H1 (cell line): ENCODE measurements at regions not wholly inside any gene's neighbourhood (a gene's known extent, or its start where the extent isn't known, plus 50 kb on each side); places are given as distances from the start of the nearest gene placed in this dataset.
A peak's percentile ranks its signal among the peaks of the same experiment; 100 is the strongest.

Experiments used
- CTCF ChIA-PET: fragments of 300-600 bp; sonication (Branson Sonifier 250); formaldehyde crosslinking; loops from one replicate; lab custom pipeline; 2021; ENCODE audit not compliant: partially characterized antibody; lab: Charles Lee
- POLR2A ChIA-PET: fragments of 300-600 bp; sonication (Branson Sonifier 250); formaldehyde crosslinking; loops from one replicate; lab custom pipeline; 2021; ENCODE audit warnings: inconsistent platforms; ENCODE audit not compliant: partially characterized antibody; lab: Charles Lee
- DNase-seq, 2 experiments: peaks; one replicate each; pipeline versions ENCODE4 v3.0.0 to v3.0.0-alpha.2; 2010 to 2022; ENCODE audit warnings: low spot score in 2 of 2, low read depth in 1 of 2, mixed read lengths in 1 of 2
- FAIRE-seq: peaks from 2 replicates; lab custom pipeline; 2011; peaks lifted over from hg19 to GRCh38; lab: Jason Lieb, UNC
- H2AFZ ChIP-seq: 2 replicates; pipeline ENCODE4 v1.8.1; 2012; ENCODE audit warnings: low read length, inconsistent platforms
- H2AK5ac ChIP-seq: 2 replicates; pipeline ENCODE4 v1.6.1; 2013; ENCODE audit warnings: low read depth, low read length
- H2BK120ac ChIP-seq: replicated peaks from 2 replicates; pipeline ENCODE3; 2013; ENCODE audit warnings: low read depth, low read length, inconsistent platforms
- H2BK12ac ChIP-seq: 2 replicates; pipeline ENCODE4 v1.6.1; 2013; ENCODE audit warnings: low read depth, low read length
- H2BK15ac ChIP-seq: 2 replicates; pipeline ENCODE4 v1.6.1; 2013; ENCODE audit warnings: low read length
- H2BK20ac ChIP-seq: 2 replicates; pipeline ENCODE4 v1.6.1; 2013; ENCODE audit warnings: low read length
- H2BK5ac ChIP-seq: 2 replicates; pipeline ENCODE4 v1.6.1; 2013; ENCODE audit warnings: low read depth, low read length
- H3K14ac ChIP-seq: 2 replicates; pipeline ENCODE4 v1.6.1; 2013; ENCODE audit warnings: inconsistent platforms; ENCODE audit not compliant: insufficient read length
- H3K18ac ChIP-seq: 2 replicates; pipeline ENCODE4 v1.6.1; 2013; ENCODE audit warnings: low read length; ENCODE audit errors: extremely low read depth
- H3K23ac ChIP-seq: 2 replicates; pipeline ENCODE4 v1.6.1; 2013; ENCODE audit warnings: inconsistent platforms; ENCODE audit not compliant: insufficient read length
- H3K23me2 ChIP-seq: 2 replicates; pipeline ENCODE4 v1.6.1; 2013; ENCODE audit warnings: low read depth, low read length
- H3K27ac ChIP-seq: 2 replicates; pipeline ENCODE4 v1.6.1; 2011; ENCODE audit warnings: low read depth, low read length, inconsistent platforms
- H3K27me3 ChIP-seq, 4 experiments: replicated peaks in 1 of 4; 1 replicate in 1 of 4; 2 replicates in 3 of 4; pipeline versions ENCODE4 v1.6.1 to v1.8.1; 2011 to 2013; ENCODE audit warnings: low read length in 3 of 4, mild to moderate bottlenecking in 3 of 4, inconsistent platforms in 2 of 4, mixed read lengths in 2 of 4, moderate library complexity in 1 of 4; ENCODE audit not compliant: control insufficient read depth in 3 of 4, insufficient read depth in 3 of 4; ENCODE audit errors: extremely low read depth in 1 of 4
- H3K36me3 ChIP-seq, 4 experiments: 2 replicates each; pipeline versions ENCODE4 v1.6.1 to v1.8.1; 2011 to 2013; ENCODE audit warnings: mild to moderate bottlenecking in 4 of 4, low read length in 3 of 4, moderate library complexity in 2 of 4, control low read depth in 1 of 4, inconsistent platforms in 1 of 4; ENCODE audit not compliant: insufficient read depth in 4 of 4, control insufficient read depth in 2 of 4
- H3K4ac ChIP-seq: replicated peaks from 2 replicates; pipeline ENCODE3; 2013; ENCODE audit warnings: low read length, low read depth, mixed read lengths, inconsistent platforms; ENCODE audit not compliant: insufficient read length
- H3K4me1 ChIP-seq, 4 experiments: replicated peaks in 1 of 4; 1 replicate in 1 of 4; 2 replicates in 3 of 4; pipeline versions ENCODE4 v1.6.1 to v1.8.1; 2011 to 2013; ENCODE audit warnings: low read length in 3 of 4, inconsistent platforms in 2 of 4, mixed read lengths in 1 of 4; ENCODE audit not compliant: insufficient read depth in 4 of 4, control insufficient read depth in 3 of 4
- H3K4me2 ChIP-seq, 2 experiments: 2 replicates each; pipeline versions ENCODE4 v1.6.1 to v1.8.1; 2011 to 2013; ENCODE audit warnings: low read depth in 2 of 2, low read length in 2 of 2, control low read depth in 1 of 2, inconsistent platforms in 1 of 2, mild to moderate bottlenecking in 1 of 2; ENCODE audit not compliant: insufficient read depth in 1 of 2
- H3K4me3 ChIP-seq, 4 experiments: fragments of 200-600, 300-600 bp in 1 of 4; sonication (generic), shearing (Covaris generic), sonication (Bioruptor Twin) in 1 of 4; 2 replicates each; pipeline versions ENCODE4 v1.5.1 to v1.8.1; 2011 to 2016; ENCODE audit warnings: low read length in 4 of 4, low read depth in 3 of 4, control low read depth in 2 of 4, inconsistent platforms in 2 of 4, mild to moderate bottlenecking in 2 of 4, mixed read lengths in 1 of 4, moderate library complexity in 1 of 4; ENCODE audit not compliant: insufficient read depth in 2 of 4; ENCODE audit errors: extremely low read depth in 1 of 4
- H3K56ac ChIP-seq: replicated peaks from 2 replicates; pipeline ENCODE3; 2013; ENCODE audit warnings: low read depth, mild to moderate bottlenecking, mixed read lengths, low read length, inconsistent platforms; ENCODE audit not compliant: insufficient read length
- H3K79me1 ChIP-seq: 2 replicates; pipeline ENCODE4 v1.6.1; 2013; ENCODE audit warnings: low read depth, low read length, control low read depth
- H3K79me2 ChIP-seq, 2 experiments: 2 replicates each; pipeline versions ENCODE4 v1.6.1 to v1.8.1; 2012 to 2013; ENCODE audit warnings: low read length in 2 of 2, mild to moderate bottlenecking in 2 of 2, inconsistent platforms in 1 of 2; ENCODE audit not compliant: insufficient read depth in 2 of 2, control insufficient read depth in 1 of 2
- H3K9ac ChIP-seq, 4 experiments: replicated peaks in 1 of 4; 1 replicate in 1 of 4; 2 replicates in 3 of 4; pipeline versions ENCODE4 v1.6.1 to v1.8.1; 2011 to 2013; ENCODE audit warnings: low read depth in 3 of 4, low read length in 3 of 4, control low read depth in 2 of 4, mild to moderate bottlenecking in 2 of 4, moderate library complexity in 2 of 4, inconsistent platforms in 1 of 4; ENCODE audit errors: extremely low read depth in 1 of 4
- H3K9me3 ChIP-seq, 2 experiments: 2 replicates each; pipeline versions ENCODE4 v1.6.1 to v1.8.1; 2012 to 2013; ENCODE audit warnings: mild to moderate bottlenecking in 2 of 2, moderate library complexity in 2 of 2, control low read depth in 1 of 2, inconsistent platforms in 1 of 2, low read depth in 1 of 2, low read length in 1 of 2, mixed read lengths in 1 of 2; ENCODE audit not compliant: insufficient read depth in 2 of 2
- H4K20me1 ChIP-seq, 2 experiments: replicated peaks in 1 of 2; 2 replicates each; pipeline versions ENCODE3 to v1.8.1; 2011 to 2013; ENCODE audit warnings: inconsistent platforms in 2 of 2, low read length in 2 of 2, mild to moderate bottlenecking in 1 of 2; ENCODE audit not compliant: insufficient read depth in 2 of 2, control insufficient read depth in 1 of 2
- H4K5ac ChIP-seq: 2 replicates; pipeline ENCODE4 v1.6.1; 2013; ENCODE audit warnings: low read length, low read depth, mixed read lengths, inconsistent platforms; ENCODE audit not compliant: insufficient read length
- H4K8ac ChIP-seq: 2 replicates; pipeline ENCODE4 v1.8.0; 2013; ENCODE audit warnings: mild to moderate bottlenecking, moderate library complexity, low read length, inconsistent platforms; ENCODE audit not compliant: insufficient read depth; ENCODE audit errors: extremely low read depth
- H4K91ac ChIP-seq: replicated peaks from 2 replicates; pipeline ENCODE3; 2013; ENCODE audit warnings: low read length, mixed read lengths, inconsistent platforms; ENCODE audit not compliant: insufficient read length
- CBX5 ChIP-seq: fragments of 300-800, 300-1000 bp; sonication (generic); IDR thresholded peaks from 2 replicates; pipeline ENCODE4 v1.7.1; 2016; ENCODE audit warnings: antibody characterized with exemption, low read length, low read depth
- HDAC6 ChIP-seq: IDR thresholded peaks from one replicate; pipeline ENCODE4 v1.7.1; 2012; ENCODE audit warnings: low read depth, mild to moderate bottlenecking, inconsistent platforms, low read length, moderate library complexity
- JUND ChIP-seq: IDR thresholded peaks from 2 replicates; pipeline ENCODE4 v1.6.1; 2011; ENCODE audit warnings: mild to moderate bottlenecking, improper control_type of control experiment, low read length
- KDM1A ChIP-seq: fragments of 200-600, 300-600 bp; sonication (generic); IDR thresholded peaks from 2 replicates; pipeline ENCODE4 v1.7.1; 2016; ENCODE audit warnings: mild to moderate bottlenecking, low read length, borderline replicate concordance
- NANOG ChIP-seq: IDR thresholded peaks from 2 replicates; pipeline ENCODE4 v1.6.1; 2011; ENCODE audit warnings: low read length, low read depth, mild to moderate bottlenecking, inconsistent platforms; ENCODE audit not compliant: insufficient read depth, poor library complexity, severe bottlenecking
- PHF8 ChIP-seq: fragments of 200-600 bp; sonication (generic); conservative IDR thresholded peaks from 2 replicates; pipeline ENCODE4 v1.7.1; 2012; ENCODE audit warnings: low read depth, mild to moderate bottlenecking, inconsistent platforms, low read length, moderate library complexity
- POU5F1 ChIP-seq: IDR thresholded peaks from 2 replicates; pipeline ENCODE4 v1.6.1; 2011; ENCODE audit warnings: low read depth, mild to moderate bottlenecking, low read length, moderate library complexity
- SIN3A ChIP-seq, 2 experiments: IDR thresholded peaks in 1 of 2; conservative IDR thresholded peaks in 1 of 2; 2 replicates each; pipeline ENCODE4 v1.6.1; 2011 to 2012; ENCODE audit warnings: low read length in 2 of 2, improper control_type of control experiment in 1 of 2, low read depth in 1 of 2, mild to moderate bottlenecking in 1 of 2
- SP4 ChIP-seq: IDR thresholded peaks from 2 replicates; pipeline ENCODE4 v1.6.1; 2012; ENCODE audit warnings: low read length, inconsistent platforms
- WGBS, 2 experiments: shearing (Covaris generic) in 1 of 2; methylation state at CpG; one replicate each; pipeline versions ENCODE4 v1.1.6 to v1.1.7; 2013 to 2015; ENCODE audit warnings: low lambda C conversion rate in 2 of 2, mixed read lengths in 2 of 2, inconsistent platforms in 1 of 2, low coverage in 1 of 2, missing lambda C conversion rate in 1 of 2; ENCODE audit not compliant: insufficient replicate concordance in 2 of 2, insufficient coverage in 1 of 2, insufficient read length in 1 of 2; ENCODE audit errors: extremely low coverage in 1 of 2, missing lambda C conversion rate in 1 of 2; 5-methylcytosine and 5-hydroxymethylcytosine counted together
- TF ChIP-seq, protein P1 (sequence below): IDR thresholded peaks from 2 replicates; pipeline ENCODE4 v1.6.1; 2012; ENCODE audit warnings: inconsistent platforms
- TF ChIP-seq, protein P2 (sequence below), 3 experiments: IDR thresholded peaks; 1 replicate in 2 of 3; 2 replicates in 1 of 3; pipeline versions ENCODE4 v1.5.1 to v1.6.1; 2011; ENCODE audit warnings: low read length in 3 of 3, mild to moderate bottlenecking in 3 of 3, inconsistent platforms in 2 of 3, low read depth in 1 of 3, moderate library complexity in 1 of 3; ENCODE audit not compliant: insufficient read depth in 1 of 3; ENCODE audit errors: control extremely low read depth in 1 of 3

DNA sequence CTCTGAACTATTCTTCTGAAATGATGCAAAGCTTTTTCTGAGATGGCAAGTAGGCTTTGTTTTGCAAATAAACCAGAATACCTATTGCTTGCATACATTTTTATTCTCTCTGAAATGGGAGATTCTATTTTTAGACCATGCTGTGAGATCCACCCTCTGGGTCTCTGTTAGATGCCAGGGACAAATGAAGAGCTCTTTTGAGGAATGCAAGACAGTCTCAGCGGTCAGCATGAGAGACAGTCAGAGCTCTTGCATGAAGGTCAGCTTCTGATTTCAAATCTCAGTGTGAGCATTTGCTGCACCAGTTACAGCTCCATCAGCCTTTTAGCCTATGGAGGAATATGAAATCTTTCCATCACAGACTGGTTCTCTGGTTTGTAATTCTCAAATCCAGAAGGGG, 429.9 kb upstream of the KLF6 start:
- CTCF ChIA-PET = interaction anchor here (1.0 to 1.7 kb wide), 2 partner anchors 12 to 15 kb away, joined by 3 to 6 read pairs; no protein-coding TSS in a partner anchor
- no peaks in the 10 kb centered on the region for H3K9me3 ChIP-seq
- H3K36me3 ChIP-seq = no peaks in the 10 kb centered on the region
- peaks cover 0 to 10% (median 6%) of the 10 kb centered on the region in 4 experiments; a peak in 5 of 7 replicates for H3K4me1 ChIP-seq
- no peak overlapping the region for H2BK5ac ChIP-seq
- no peak overlapping the region for H3K9ac ChIP-seq
- no peak overlapping the region for H2BK20ac ChIP-seq
- H4K91ac ChIP-seq = no peak overlapping the region
- H3K56ac ChIP-seq = no peak overlapping the region
- H4K20me1 ChIP-seq = no peaks in the 10 kb centered on the region
- WGBS, 2 experiments = 37% methylated on average over 1 of the region's 1 CpG; no CpG with 5 or more reads in 1 of the 2 experiments
- no peak overlapping the region for H2AFZ ChIP-seq
- H2BK120ac ChIP-seq = no peak overlapping the region
- DNase-seq (no peak), FAIRE-seq (no peak)
- no peak overlapping the region for H2BK12ac ChIP-seq
- H3K14ac ChIP-seq = no peak overlapping the region
- no peak overlapping the region for H3K4ac ChIP-seq
- H3K23ac ChIP-seq = no peak overlapping the region
- no peak overlapping the region for H4K8ac ChIP-seq
- no peaks in the 10 kb centered on the region for H3K79me2 ChIP-seq
- peak overlapping the region in 1 of 4 experiments; percentile 22; a peak in 1 of 8 replicates for H3K4me3 ChIP-seq
- H4K5ac ChIP-seq = no peak overlapping the region
- peak overlapping the region; percentile 0 to 36; a peak in 1 of 4 replicates for H3K4me2 ChIP-seq
- POLR2A ChIA-PET = no interaction called here
- H2AK5ac ChIP-seq = no peak overlapping the region
- H3K18ac ChIP-seq = no peak overlapping the region
- H3K23me2 ChIP-seq = no peaks in the 10 kb centered on the region
- H2BK15ac ChIP-seq = no peak overlapping the region
- no peaks in the 10 kb centered on the region for H3K27me3 ChIP-seq
- no peaks in the 10 kb centered on the region for H3K79me1 ChIP-seq
- H3K27ac ChIP-seq = no peak overlapping the region
- TF ChIP-seq, protein P1, sequence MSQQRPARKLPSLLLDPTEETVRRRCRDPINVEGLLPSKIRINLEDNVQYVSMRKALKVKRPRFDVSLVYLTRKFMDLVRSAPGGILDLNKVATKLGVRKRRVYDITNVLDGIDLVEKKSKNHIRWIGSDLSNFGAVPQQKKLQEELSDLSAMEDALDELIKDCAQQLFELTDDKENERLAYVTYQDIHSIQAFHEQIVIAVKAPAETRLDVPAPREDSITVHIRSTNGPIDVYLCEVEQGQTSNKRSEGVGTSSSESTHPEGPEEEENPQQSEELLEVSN = no peak
- TF ChIP-seq PHF8 (no peak), KDM1A (no peak), NANOG (no peak), JUND (no peak), CBX5 (no peak), SIN3A (conservative IDR thresholded peaks at IDR 0.05 in 1 of 2, IDR thresholded peaks at IDR 0.05 in 1 of 2; ENCODE audit: low read depth in 1 of 2, low read length in 2 of 2) (no peak), POU5F1 (no peak), SP4 (no peak), HDAC6 (no peak)
- TF ChIP-seq, protein P2, sequence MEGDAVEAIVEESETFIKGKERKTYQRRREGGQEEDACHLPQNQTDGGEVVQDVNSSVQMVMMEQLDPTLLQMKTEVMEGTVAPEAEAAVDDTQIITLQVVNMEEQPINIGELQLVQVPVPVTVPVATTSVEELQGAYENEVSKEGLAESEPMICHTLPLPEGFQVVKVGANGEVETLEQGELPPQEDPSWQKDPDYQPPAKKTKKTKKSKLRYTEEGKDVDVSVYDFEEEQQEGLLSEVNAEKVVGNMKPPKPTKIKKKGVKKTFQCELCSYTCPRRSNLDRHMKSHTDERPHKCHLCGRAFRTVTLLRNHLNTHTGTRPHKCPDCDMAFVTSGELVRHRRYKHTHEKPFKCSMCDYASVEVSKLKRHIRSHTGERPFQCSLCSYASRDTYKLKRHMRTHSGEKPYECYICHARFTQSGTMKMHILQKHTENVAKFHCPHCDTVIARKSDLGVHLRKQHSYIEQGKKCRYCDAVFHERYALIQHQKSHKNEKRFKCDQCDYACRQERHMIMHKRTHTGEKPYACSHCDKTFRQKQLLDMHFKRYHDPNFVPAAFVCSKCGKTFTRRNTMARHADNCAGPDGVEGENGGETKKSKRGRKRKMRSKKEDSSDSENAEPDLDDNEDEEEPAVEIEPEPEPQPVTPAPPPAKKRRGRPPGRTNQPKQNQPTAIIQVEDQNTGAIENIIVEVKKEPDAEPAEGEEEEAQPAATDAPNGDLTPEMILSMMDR (IDR thresholded peaks at IDR 0.05; ENCODE audit: control extremely low read depth in 1 of 3, insufficient read depth in 1 of 3, low read depth in 1 of 3, low read length in 3 of 3) = no peak
